ENCODE measurements at regions not wholly inside any gene's neighbourhood (a gene's known extent, or its start where the extent isn't known, plus 50 kb on each side); places are given as distances from the start of the nearest gene placed in this dataset.
"Not testable (repeated sequence)": the region's sequence is repeated elsewhere in the genome, so short reads cannot be mapped to it uniquely, and the experiment has no call there.

DNA sequence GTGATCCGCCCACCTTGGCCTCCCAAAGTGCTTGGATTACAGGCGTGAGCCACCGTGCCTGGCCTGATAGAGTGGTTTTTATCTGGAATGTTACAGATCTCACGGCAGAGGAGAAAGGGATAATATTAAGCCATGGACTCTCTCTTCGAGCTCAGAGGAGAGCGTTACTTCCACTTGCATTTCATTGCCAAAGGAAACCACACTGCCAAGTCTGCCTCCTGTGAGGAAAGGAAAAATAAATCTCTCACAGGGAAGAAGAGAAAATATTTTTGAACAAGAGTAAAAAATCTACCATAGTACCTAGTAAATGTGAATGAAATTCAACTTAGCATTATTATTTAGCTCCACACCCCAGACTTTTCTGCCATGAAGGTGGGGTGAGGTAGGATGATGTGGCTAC is 319.2 kb upstream of the PRICKLE1 start:
- DNase-seq = no peak

DNA sequence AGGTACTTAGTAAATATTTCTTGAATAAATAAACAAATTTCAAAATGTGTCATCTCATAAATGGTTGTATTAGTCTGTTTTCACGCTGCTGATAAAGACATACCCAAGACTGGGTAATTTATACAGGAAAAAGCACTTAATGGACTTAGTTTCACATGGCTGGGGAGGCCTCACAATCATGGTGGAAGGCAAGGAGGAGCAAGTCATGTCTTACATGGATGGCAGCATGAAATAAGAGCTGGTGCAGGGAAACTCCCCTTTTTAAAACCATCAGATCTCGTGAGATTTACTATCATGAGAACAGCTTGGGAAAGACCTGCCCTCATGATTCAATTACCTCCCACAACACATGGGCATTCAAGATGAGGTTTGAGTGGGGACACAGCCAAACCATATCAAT is 317.3 kb upstream of the PRICKLE1 start:
- not testable (repeated sequence) for DNase-seq

DNA sequence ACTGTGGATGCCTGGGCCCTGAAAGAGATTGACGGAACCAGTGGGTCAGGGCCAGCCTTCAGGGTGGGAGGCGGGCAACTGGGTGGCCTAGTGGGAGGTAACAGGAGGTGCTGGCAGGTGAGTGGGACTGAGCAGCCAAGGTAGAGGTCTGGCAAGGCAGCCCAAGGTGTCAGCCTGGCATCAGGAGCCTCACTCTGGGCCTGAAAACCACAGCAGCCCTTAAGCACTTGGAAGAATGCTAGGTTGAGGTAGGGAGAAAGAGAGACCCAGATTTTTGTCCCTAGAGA is 315.8 kb upstream of the PRICKLE1 start:
- no peak for DNase-seq

DNA sequence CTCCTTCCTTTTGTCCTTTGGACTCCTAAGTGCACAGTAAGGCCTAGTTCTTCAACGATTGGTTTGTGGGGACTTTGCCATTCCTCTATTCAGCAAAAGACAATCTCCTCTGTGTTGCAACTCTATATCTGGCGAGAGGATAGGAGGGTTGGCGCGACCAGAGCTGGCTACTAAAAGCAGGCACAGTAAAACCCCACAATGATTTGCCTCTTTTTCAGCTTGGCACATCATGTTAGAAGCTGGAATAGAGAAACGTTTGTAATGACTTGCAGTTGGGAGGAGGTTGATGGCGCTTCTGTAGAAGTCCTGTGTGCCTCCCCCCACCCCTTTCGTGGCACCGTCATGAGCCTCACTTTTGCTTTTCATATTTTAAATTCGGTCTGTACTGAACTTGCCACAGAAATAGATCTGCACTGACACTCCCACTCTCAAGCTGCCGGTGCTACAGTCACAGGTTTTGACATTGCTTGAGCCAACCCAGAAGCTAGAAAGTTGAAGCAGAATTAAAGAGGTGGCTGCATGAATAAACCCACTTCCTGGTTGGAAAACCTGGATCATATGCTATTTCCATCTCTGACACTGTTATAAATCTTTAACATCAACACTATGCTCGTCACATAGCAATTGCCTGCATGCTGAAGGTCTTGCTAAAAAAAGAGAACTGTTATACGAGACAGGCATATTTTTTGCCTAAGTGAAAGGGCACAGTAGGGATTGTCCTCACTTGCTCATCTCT is 315.3 kb upstream of the PRICKLE1 start:
- no peak for DNase-seq

- no peak for DNase-seq
These were observed 314.2 kb upstream of the PRICKLE1 start for GRCh38 chr12:42903736-42904135.

DNA sequence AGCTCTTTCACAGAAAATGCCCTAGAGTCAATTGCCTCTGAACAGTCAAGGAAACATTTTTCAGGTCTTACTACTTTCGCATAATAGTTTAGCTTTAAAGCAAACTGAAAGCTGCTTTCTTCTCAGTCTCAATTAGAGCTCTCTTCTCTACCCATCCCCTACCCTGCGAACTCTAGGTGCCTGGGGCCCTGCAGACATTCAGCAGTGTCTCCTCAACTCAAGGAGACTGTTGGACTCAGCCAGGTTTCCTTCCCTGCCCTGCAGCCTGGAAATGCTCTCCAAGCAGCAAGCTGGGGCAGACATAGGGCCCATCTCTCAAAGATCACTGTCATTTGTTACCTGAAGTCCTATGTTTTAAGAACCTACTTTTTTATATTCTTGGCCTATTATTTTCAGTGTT is 312.5 kb upstream of the PRICKLE1 start:
- no peak for DNase-seq

DNA sequence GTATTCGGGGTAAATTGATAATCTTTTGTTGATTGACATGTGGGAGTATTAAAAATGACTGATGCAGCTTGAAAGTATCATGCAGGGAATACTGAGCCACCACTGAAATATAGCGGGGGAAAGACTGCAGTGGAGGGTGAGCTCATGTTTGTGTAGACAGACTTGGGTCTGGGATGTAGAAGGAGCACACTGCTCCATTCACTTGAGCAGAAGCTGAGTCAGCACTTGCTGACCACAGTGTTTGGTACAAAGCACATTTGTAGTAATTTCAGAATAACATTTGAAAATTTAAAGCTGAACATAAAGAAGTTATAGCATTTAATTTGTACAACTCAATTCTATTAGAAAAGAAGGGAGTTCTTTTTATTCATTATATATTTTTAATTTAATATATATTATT is 304.3 kb upstream of the PRICKLE1 start:
- no peak for DNase-seq

DNA sequence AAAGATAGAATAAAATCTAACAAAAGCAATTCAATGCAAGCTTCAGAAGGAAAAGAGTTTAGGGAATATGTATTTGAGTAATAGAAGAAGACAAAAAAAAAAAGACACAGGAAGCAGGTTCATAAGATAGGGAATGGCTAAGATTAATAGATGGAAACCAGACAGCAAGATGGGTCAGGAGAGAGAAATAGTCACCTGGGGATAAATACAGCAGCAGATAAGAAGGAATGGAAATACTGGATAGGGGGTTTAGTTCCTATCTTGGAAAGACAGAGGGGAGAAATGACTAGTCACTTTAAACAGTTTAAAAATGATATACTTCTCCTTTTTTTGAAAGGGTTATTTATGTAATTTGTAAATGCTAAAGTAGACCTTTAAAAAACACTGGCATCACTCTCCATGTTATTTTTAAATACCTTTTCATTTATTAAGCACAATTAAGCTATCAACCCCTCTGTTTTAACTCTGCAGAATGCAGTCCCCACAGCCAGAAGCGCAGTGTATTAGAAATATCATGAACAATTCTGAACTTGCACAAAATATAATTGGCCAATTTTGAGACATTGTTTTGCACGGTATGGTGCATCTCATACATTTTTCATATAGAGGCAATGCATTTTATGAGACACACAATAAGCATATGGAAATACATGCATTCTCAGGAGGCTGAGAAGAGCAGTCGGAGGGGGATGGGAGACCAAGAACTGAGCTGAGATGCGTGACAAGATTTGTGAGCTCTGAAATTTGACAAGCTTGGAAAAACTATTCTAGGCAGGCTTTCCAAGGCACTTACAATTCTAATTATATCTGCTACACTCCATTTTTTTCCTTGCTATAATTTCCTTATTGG is 303.4 kb upstream of the PRICKLE1 start:
- DNase-seq = no peak

GRCh38 chr12:42887657-42888056 is 298.1 kb upstream of the PRICKLE1 start:
- DNase-seq = no peak

DNA sequence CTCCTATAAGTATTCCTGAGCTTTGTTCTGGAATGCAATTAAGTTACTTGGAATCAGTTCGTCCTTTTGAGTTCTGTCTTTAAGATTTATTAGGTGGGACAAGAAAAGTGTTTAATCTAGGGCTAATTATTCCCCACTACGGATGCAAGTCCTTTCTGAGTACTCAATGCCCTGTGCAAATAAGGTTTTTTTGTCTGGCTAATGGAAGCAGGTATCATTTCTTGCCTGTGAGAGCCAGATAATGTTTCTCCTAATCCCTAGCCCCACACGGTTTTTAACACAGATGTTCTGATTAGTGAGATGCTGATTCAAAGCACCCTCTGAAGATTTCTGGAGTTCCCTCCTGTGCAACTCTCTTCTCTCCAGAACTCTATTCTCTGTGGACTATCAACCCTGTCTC is 296.6 kb upstream of the PRICKLE1 start:
- DNase-seq = no peak

DNA sequence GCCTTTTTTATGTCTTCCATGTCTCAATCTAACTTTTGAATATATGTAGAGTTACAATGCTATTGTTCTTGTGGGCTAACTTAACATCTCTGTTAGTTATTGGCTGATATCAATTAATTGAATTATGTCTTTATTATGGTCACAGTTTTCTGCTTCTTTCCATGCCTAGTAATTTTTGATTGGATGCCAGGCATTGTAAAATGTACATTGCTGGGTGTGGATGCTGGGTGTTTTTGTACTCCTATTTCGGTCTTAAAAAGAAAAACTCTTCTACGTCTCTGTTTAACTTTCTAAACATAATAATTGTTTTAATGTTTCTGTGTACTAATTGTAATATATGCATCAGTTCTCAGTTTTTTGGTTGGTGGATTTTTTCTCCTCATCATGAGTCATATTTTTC is 296.1 kb upstream of the PRICKLE1 start:
- DNase-seq = no peak

- DNase-seq = no peak
These were observed 294.6 kb upstream of the PRICKLE1 start for GRCh38 chr12:42884116-42884515.

DNA sequence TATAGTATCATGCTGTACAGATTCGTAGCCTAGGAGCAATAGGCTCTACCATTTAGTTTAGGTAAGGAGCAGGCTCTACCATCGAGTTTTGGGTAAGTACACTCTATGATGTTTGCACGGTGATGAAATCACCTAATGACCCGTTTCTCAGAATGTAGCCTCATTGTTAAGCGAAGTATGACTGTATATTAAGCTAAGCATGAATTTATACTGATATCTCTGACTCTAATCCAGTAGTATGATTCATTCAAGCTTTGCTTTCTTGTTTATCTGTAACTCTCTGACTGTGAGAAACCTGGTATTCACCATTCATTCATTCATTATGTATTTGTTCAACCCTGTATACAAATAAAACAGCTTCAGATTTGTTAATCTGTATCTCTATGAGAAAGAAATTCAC is 283.9 kb upstream of the PRICKLE1 start:
- no peak for DNase-seq

DNA sequence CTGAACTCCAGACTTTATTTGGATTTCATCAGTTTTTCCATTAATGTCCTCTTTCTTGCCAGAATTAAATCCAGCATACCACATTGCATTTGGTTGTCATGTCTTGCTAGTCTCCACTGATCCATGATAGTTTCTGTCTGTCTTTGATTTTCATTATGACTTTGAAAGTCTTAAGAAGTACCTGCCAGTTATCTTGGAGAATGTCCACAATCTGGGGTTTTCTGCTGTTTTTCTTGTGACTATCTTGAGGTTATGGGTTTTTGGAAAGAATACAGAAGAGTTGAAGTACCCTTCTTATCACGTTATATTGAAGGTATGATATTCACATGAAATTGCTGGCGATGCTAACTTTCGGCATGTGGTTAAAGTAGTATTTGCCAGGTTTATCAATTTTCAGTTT is 282.3 kb upstream of the PRICKLE1 start:
- no peak for DNase-seq

DNA sequence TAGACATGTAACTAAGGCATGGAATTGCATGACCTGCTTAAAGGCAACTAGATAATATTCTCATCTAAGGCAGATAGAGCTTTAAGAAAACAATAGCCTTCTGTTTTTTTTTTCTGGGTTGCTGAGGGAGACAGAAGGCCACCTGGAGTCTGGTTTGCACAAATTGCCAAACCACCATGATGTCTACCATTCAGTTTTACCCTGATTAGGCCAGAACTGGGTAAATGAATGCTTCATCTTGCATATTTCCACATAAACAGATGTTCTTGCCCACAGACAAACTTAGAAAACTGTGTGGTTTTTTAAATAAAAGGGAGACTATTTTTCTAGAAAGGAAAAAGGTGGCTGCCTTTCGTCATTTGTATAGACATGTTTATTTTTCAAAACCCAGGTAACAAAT is 278.7 kb upstream of the PRICKLE1 start:
- no peak for DNase-seq

GRCh38 chr12:42865282-42865681 is 275.7 kb upstream of the PRICKLE1 start:
- no peak for DNase-seq

GRCh38 chr12:42862055-42862454 is 272.5 kb upstream of the PRICKLE1 start:
- DNase-seq = no peak

DNA sequence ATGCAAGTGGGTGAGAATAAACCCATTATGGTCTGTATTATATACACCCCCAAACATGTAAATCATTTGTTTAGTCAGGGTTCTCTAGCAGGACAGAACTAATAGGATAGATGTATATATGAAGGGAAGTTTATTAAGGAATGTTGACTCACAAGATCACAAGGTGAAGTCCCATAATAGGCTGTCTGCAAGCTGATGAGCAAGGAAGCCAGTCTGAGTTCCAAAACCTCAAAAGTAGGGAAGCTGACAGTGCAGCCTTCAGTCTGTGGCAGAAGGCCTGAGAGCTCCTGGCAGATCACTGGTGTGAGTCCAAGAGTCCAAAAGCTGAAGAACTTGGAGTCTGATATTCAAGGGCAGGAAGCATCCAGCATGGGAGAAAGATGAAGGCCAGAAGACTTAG is 270.8 kb upstream of the PRICKLE1 start:
- not testable (repeated sequence) for DNase-seq

- DNase-seq = no peak
These were observed 270.1 kb upstream of the PRICKLE1 start for GRCh38 chr12:42859612-42860011.

DNA sequence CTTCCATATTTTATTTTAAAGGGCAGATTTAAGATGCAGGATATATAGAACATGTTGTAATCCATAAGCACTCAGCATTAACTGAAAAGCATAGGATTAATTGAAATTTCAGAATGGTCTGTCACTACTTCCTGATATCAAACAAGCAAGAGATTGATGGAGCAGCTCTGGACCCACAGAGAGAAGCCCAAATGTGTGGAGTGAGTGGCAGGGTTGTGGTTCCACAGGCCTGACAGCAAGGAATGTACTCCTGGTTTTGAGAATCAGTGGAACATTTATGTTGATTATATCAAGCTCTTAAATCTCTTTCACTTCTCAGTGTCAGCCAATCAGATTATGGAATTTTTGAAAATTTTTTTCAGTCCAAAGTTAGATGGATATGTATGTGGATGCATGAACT is 267.6 kb upstream of the PRICKLE1 start:
- DNase-seq = no peak

DNA sequence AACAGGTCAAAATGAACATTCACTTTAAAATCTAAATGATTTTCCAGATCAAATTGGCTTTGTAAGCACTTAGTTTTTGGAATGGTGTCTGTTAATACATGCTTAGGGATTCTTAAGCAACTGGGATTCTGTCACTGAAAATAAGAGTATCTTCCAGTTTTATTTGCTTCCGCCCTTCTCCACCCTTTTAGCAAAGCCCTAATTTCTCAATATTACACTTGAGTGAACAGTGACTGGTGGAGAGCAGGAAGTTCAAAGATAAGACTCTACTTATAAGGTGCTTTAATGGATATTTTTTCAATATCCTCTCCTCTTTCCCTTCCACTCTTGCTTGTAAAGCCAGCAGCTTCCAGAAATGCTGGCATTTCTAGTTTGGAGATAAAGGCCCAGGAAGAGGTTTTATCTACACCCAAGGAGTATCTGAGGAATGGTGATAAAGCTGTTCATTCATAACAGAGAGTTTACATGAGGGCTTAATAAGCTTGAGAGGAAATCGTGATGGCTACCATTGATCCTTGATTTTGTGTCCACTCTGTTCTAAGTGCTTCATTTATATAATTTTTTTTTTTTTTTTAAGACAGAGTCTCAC is 265.9 kb upstream of the PRICKLE1 start:
- no peak for DNase-seq

DNA sequence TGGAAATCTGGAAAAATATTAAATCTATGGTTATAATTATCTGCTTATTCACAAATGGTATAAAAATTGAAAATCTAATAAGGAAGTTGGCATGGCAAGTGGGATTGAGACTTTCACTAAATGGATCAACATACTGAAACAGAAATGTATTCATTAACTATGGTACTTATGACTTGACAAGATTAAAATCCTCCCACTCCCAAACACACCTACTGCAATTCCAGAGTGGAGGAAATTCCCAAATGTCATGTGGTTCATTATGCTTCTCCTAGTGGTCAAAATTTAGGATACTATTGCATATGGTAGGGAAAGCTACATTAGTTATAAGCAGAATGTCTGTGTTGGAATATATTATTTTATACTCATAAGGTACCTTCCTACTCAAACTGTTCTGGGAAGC is 265.3 kb upstream of the PRICKLE1 start:
- DNase-seq = no peak

DNA sequence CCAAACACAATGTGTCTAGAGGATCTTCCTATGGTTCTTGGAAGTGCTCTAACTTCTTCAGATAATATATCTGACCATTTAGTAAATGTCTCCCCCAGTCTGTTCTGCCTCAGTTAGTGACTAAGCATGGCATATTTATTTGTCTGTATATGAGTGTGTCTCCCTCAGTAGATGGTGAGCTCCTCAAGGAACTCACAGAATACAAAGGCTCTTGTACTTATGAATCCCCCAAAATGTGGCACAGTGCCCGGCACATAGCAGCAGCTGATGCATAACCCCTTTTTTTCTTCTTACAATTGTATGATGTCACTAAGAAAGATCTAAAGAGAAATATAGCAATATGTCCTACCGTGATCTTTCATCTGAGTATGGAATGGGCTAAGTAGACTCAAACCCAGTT is 264.7 kb upstream of the PRICKLE1 start:
- no peak for DNase-seq

DNA sequence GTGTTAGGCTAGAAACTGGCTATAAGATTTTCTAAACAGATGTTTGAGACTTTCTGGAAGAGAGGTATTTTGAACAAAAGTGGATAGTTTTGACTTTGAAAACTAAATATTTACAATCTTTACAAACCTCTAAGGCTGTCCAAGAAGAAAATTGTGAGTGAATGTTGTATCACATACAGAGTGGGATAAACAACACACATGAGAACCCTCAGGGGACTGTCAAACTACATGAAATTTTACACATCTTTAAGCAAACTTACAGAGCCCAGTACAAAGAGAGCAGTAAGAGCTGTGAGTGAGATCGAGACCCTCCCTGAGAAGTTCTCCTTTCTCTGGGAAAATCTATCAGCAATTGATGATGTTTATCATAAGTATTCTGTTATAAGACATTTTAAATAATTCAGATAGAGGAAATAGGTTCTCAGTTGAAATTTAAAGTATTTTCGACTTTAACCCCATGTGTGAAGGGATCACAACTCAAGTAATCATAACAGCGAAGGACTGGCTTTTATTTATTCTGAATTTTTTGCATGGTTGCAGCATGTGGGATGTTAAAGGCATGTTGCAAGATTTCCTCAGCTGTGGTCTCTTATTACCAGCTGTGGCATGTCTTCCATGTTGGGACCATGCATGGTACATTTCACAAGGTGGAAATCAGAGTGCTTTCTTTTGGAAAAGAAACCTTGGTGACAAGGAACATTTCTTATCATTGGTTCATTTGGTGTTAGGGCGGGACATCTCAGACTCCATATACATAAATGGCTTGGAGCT is 264.0 kb upstream of the PRICKLE1 start:
- DNase-seq = no peak

All from NCI-H1930 (cell line).